Colon (tissue), 2 donors: ENCODE measurements at regions not wholly inside any gene's neighbourhood (a gene's known extent, or its start where the extent isn't known, plus 50 kb on each side); places are given as distances from the start of the nearest gene placed in this dataset.

Source experiments
- FAIRE-seq: peaks from 2 replicates; lab custom pipeline; 2012; peaks lifted over from hg19 to GRCh38; lab: Jason Lieb, UNC
- donor health status: control.
- donor health status: control.

DNA sequence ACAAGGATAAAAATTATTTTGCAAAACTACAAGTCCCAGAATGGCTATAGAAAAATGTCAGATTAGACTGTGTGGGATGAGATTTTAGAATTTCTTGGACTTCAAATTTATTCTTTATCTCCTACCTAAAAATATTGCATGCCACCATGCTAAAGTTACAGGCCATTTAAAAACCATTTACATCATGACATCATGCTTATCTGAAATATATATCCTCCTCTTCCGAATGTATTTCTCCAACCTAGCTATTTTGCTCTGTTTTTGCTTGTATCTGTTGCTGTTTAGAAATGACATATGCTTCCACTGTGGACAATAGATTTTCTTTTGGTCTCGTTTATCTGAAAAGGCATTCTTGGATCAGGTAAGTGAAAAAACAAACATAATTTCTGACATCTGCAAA, 471.7 kb downstream of the LRFN5 start:
- FAIRE-seq = no peak

DNA sequence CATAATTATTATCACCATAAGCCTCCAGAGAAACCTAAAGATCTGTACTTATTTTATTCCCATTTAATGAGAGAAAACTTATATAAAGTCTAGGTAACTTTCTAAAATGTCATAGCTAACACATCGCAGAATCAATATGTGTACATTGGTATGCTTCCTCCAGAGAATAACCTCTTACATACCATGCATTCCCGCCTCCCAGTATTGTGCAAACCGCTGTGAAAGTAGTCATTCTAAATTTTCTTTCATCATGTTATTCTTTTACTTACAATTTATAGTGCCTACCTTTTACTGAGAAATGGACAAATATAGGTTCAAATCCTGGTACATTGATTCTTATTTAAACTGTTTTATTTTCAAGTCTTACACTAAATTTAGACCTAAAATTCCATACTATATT, 463.4 kb downstream of the LRFN5 start:
- no peak for FAIRE-seq

DNA sequence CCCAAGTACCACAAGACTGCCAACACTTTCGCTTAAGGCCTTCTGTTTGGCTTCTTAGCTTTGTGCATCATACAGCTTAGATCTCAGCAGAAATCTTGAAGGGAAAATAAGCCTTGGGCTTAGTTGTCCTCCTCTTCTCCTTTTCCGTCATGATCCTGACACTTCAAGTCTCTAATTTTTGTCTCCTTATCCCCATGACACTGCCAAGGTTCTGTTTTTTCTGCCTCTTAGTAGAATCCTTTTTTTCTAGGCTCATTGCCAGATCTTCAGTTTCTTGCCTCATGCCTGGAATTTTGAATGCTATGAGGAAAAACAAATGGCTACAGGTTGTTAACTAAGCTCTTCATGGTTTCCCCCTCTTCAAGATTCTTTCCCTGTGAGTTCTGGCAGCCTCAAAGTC, 450.4 kb downstream of the LRFN5 start:
- FAIRE-seq = no peak

DNA sequence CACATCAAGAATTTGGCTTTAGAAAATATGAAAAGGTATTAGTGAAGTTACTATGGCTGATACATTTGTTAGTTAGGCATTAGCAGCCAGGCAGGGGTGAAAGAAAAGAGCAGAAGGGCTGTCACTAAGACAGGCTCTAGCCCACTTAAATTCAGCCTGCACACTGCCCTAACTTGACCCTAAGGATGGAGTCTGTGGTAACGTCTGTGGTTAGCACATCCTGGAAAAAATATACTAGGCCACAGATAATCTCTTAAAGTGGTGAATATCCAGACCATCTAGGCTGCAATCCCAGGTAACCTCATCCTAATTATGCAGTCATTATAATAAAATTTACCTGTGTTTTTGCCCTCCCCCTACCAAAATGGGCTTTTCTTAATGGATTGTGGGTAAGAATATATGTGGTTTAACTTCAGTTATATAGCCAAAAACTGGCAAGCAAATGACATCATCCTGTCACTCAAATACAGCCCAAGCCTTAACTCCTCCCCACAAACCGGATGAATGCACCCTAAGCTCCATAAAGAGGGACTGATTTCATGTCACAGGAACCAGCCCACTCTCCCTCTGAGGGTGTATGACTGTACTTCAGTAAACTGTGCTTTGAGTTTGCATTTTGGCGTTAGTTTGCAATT, 440.9 kb downstream of the LRFN5 start:
- FAIRE-seq = no peak

DNA sequence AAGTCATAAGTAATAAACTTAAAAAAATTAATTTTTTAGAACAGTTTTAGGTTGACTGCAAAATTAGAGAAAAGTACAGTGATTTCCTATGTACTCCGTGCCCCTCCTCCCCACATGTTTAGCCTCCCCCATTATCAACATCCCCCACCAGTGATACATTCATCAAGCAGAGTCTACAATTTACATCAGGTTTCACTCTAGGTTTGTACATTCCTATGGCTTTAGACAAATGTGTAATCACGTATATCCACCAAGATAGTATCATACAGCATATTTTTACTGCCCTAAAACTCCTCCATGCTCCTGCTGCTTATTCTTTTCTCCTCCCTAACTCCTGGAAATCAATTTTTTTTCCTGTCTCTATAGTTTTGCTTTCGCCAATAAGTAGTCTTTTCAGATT, 438.7 kb downstream of the LRFN5 start:
- no peak for FAIRE-seq

DNA sequence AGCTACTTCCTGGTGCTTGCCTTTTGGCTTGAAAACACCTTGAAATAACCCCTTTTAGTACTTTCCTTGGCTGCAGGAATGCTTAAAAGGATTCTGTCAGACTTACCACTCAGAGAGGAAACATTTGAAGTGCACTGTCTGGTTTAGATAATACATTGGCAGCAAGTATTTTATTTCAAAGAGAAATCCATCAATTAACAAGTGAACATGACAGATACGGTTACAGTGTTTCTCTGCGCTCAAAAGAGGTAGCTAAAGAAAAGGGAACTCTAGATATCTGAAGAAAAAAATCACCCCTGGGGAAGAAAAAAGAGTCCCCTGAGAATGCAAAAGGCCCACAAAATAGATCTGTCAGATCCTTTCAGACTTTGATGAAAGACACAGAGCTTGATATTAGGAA, 421.9 kb downstream of the LRFN5 start:
- no peak for FAIRE-seq

DNA sequence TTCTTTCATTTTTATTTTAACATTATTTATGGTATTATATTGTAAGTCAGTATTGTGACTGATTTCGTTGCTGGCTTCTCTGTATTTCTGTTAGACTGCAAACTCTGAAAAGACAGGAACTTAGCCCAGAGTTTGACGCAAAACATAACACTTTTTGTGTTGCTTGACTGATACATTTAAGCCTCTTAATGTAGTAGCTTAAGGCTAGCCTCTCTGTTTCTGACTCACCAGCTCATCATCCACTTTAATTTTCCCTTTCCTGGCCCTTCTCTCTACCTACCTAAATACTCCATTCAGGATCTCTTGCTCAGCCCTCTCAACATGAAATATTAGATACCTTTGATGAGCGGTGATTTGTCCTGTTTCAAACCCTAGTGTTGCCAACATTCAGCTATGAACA, 420.6 kb downstream of the LRFN5 start:
- no peak for FAIRE-seq

DNA sequence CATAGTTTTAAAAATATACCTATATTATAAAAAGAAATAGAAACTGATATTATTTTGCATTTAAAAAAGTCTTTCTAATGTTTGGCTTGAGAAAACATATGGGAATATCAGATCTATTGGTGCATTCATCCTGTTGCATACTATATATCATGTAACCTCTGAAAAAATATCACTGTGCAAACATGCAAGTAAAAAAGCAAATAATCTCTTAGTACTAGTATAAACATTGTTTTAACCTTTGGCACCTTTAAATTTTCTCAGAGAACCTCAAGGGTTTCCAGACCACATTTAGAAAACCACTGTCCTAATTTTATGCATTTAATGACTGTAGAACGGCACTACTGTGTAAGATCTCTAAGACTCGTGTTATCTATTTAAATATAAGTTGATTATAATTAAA, 416.8 kb downstream of the LRFN5 start:
- FAIRE-seq = no peak

DNA sequence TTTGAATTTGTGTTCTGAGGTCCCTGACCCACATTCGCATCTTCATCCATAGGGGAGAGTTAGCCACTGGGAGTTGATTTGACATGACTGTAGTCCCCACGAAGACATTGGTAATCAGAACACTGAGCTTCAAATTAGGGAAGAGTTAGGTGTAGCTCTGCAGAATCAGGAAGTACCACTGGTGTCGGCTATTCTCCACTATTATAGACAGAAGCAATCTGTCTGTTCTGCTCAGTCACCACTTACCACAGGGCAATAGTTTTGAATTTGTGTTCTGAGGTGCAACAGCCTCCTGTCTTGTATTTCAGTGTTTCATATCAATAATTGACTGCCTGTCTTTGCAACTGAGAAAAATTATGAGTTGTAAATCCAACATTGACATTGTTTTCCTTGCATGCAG, 407.6 kb downstream of the LRFN5 start:
- no peak for FAIRE-seq

DNA sequence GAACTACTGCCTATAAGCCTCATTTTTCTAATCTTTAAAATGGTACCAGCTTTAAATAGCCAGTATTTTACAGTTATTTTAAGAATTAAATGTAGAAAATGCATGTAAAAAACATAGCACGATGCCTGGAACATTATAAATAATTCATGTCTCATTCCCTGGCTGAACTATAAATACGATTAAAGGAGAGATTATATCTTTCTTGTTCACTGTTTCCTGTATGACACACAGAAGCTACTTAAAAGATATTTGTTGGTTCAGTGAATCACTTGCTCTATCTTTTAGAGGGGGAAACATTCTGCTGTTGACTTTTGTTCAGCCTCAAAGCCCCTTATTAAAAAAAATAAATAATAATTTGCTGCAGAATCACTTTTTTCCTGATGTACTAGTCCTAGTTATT, 406.9 kb downstream of the LRFN5 start:
- FAIRE-seq = no peak

DNA sequence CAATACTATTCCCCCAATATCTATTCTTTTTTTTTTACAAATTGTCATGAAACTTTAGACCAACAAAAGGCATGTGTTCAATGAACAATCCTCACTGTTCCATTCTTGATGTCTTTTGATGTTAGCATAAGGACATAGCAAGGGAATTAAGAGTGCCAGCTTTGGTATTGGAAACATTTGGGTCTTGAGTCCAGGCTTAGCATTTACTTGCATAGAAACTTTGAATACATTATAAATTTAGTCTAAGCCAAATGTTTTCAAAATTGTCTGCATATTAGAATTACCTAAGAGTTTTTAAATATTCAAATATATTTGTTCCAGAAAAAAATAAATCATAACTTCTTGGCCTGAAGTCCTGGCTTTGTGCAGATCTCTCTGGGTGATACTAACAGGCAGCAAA, 406.5 kb downstream of the LRFN5 start:
- no peak for FAIRE-seq

DNA sequence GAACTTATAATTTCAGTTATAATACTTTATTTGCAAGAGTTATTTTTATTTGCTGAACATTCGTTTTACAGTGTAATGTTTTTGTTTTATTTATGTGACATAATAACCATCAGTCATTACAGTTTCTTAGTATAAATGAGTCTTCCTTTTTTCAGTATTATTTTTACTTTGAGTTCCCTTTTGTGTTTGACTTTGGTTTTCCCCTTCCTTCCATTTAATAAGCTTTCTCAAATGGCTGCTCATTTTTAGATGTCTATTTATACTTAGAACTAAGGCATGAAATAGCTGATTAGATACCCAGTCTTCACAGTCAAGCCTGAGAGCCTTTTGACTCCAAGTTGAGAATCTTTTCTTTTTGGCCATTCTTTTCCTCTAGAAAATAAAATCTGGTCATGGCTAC, 404.5 kb downstream of the LRFN5 start:
- FAIRE-seq = no peak

DNA sequence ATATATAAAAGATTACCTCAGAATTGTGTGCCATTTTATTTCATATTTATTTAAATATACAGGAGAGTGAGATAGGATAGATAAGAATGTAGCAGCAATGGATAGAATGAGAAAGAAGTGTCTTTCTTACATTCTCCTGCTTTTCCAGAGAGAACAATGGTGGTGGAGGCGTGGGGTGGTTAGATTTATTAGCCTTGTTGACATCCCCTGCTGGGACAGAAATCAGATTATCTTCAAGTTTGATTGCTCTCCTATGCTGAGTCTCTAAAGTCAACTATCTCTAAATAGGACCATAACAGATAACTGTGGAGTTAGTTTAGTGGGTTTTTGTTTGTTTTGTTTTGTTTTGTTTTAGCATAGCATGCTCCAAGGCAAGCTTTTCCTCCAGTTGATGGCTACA, 397.6 kb downstream of the LRFN5 start:
- no peak for FAIRE-seq

DNA sequence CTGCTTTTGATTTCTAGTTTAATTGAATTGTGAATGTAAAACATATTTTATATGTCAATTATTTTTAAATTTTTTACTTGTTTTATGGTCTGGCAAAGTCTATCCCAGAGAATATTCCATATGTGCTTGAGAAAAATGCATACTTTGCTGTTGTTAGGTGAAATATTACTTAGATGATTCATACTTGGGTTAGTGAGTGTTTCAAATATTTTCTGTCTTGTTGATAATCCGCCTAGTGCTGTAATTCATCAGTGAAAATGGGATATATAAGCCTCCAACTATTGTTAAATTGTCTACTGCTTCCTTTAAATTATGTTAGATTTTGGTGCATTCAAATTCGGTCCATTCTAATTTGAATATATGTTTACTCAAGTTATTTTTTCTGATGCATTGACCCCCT, 395.5 kb downstream of the LRFN5 start:
- FAIRE-seq = no peak

DNA sequence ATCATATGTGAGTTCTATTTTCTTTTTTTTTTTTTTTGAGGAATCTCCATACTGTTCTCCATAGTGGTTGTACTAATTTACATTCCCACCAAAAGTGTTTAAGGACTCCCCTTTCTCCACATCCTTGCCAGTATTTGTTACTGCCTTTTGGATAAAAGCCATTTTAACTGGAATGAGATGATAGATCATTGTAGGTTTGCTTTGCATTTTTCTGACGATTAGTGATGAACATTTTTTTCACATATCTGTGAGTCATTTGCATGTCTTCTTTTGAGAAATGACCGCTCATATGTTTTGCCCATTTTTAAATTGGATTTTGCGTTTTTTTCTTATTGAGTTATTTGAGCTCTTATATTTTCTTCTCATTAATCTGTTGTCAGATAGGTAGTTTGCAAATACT, 394.8 kb downstream of the LRFN5 start:
- FAIRE-seq = no peak

DNA sequence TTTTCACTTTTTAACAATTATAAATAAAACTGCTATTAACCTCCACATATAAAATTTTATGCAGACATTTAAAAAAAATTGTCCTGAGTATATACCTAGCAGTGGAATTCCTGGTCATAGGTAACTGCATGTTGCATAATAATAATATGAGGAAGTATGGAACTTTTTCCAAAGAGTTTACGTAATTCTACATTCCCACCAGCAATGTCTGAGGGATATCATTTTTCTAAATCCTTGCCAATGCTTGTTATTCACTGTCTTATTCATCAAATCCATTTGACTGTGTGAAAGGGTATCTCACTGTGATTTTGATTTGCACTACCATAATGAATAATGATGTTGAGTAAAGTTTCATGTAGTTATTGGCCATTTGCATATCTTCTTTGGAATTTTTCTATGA, 393.8 kb downstream of the LRFN5 start:
- FAIRE-seq = no peak

DNA sequence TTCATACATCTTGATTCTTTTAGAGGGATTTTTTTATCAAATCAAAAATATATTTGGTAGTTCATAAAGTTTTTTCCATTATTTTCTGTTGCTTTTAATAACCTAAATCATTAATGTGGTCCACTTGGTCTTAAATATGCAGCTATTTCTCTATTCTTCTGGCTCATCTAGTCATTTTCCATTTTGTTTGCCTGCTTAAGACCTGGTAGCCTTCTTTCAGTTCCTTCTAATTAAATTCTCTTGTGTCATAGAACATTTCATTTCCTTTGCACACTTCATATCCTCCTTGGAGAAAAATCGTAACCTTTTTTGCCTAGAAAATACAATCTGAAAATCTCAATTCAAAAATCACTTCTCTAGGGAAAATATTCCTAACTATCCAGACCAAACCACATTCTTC, 387.0 kb downstream of the LRFN5 start:
- FAIRE-seq = no peak

DNA sequence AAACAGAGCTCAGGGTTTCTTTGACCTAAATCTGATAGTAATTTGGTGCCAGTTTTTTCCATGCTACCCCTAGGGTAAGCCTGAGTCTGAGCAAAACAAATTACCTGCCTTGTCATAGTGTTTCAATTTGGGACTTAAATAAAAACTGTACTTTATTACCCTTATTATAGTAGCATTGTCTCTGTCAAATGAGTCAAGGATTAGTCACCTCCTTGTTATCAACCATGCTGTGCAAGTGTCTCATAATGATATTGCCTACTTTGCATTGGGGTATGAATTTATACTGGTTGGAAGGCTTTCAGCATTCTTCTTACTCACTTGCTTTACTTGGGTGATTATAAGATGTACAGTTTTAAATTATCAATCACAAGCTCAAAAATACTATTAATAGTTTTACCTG, 380.0 kb downstream of the LRFN5 start:
- FAIRE-seq = no peak

DNA sequence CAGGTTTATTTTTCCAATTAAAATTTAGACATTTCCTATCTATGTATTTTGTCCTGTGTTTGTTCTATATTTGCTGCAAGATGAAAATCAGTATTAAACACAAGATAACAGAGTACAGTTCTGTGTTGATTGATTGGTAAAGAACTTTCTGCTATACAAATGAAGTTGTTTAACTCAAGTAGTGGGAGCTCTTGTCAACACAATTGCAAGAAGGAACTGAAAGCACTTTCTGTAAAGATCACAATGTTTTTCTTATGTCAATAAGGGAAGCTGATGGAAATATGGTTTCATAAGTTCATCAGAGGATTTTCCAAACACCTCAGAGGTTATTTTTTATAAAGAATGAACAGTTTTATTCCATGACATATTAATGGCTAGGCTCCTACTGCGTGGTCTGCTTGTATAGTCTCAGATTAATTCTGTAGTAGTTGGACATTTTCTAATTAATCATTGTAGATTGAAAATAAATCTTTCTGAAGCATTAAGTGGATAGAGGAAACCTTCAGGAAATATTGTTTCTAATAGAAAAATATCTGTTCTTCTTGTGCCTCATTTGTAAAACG, 379.5 kb downstream of the LRFN5 start:
- FAIRE-seq = no peak

DNA sequence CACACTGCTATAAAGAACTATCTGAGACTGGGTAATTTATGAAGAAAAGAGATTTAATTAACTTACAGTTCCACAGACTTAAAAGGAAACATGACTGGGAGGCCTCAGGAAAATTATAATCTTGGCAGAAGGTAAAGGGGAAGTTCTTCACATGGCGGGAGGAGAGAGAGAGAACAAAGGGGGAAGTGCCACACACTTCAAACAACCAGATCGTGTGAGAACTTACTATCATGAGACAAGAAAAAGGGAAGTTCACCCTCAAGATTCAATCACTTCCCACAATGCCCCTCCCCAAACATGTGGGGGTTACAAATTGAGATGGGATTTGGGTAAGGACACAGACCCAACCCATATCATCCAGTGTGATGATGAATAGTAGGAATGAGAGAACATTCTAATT, 366.5 kb downstream of the LRFN5 start:
- no peak for FAIRE-seq

DNA sequence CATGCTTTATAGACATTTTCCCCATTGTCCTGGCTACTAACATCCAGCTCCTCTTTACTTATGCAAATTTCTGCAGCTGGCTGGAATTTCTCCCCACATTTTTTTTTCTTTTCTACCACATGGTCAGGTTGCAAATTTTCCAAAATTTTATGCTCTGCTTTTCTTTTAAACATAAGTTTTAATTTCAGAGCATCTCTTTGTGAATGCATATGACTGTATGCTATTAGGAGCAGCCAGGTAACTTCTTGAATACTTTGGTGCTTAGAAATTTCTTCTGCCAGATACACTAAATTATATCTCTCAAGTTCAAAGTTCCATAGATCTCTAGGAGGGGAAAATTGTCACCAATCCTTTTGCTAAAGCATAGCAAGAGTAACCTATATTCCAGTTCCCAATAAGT, 365.9 kb downstream of the LRFN5 start:
- FAIRE-seq = no peak

DNA sequence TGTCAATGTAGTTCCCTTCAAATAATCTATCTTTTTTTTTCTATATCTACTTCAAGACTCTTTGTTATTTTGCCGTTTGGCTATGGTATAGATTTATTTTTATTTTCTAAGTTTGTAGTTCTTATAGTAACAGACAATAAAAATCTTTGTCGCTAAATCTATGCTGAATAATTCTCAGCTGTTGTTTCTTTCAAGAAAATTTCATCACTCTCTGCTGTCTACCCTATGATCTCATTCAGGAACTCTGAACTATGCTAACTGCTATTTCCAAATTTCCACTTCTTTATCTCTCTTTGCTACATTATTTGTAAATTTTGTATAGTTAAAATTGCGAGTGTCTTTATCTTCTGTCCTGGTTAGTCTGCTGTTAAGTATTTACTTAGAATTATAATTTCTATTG, 353.6 kb downstream of the LRFN5 start:
- FAIRE-seq = no peak

DNA sequence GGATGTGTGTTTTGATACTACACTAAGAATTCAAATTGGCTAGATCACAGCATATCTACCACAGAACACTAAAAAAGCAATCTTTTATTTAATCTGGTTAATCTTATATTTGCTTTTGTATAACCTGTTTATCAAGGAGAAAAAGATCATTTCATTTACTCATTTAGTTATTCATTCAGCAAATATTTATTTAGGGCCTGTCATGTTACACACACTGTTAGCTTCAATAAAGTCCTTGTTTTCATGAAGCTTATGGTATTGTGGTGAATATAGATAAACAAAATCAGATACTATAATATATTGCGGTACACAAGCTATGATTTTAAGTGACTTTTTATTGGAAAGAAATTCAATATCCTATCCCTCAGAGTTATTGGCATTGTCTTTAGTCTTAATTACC, 350.8 kb downstream of the LRFN5 start:
- FAIRE-seq = no peak
